Breast epithelium (tissue), 4 donors: ENCODE measurements at regions not wholly inside any gene's neighbourhood (a gene's known extent, or its start where the extent isn't known, plus 50 kb on each side); places are given as distances from the start of the nearest gene placed in this dataset.

ENCODE experiments used
- DNase-seq, 2 donors: peaks; one replicate each; pipeline ENCODE4 v3.0.0-alpha.2; 2019; ENCODE audit warnings: low spot score in 2 of 2
- H3K27ac ChIP-seq, 2 donors: fragments of 200-600 bp; sonication (generic) in 1 of 2; one replicate each; pipeline ENCODE4 v1.5.1; 2016 to 2019; ENCODE audit warnings: mild to moderate bottlenecking in 1 of 2
- H3K27me3 ChIP-seq, 2 donors: fragments of 200-600 bp; sonication (generic) in 1 of 2; one replicate each; pipeline versions ENCODE4 v1.5.1 to v1.6.0; 2017 to 2019; ENCODE audit warnings: control low read depth in 1 of 2, mild to moderate bottlenecking in 1 of 2
- H3K36me3 ChIP-seq: fragments of 200-600 bp; one replicate; pipeline ENCODE4 v1.5.1; 2019
- H3K4me1 ChIP-seq, 2 donors: fragments of 200-600 bp; sonication (generic); one replicate each; pipeline ENCODE4 v1.5.1; 2016 to 2019; ENCODE audit warnings: control low read depth in 1 of 2
- H3K4me3 ChIP-seq, 3 donors: fragments of 200-600 bp; sonication (generic); 1 replicate in 2 of 3; 2 replicates in 1 of 3; pipeline ENCODE4 v1.5.1; 2016 to 2019; ENCODE audit warnings: mild to moderate bottlenecking in 3 of 3, moderate library complexity in 2 of 3
- H3K9me3 ChIP-seq, 2 donors: fragments of 200-600 bp; sonication (generic) in 1 of 2; one replicate each; pipeline ENCODE4 v1.5.1; 2016 to 2019; ENCODE audit warnings: control low read depth in 1 of 2
- POLR2A ChIP-seq: fragments of 450-650 bp; IDR thresholded peaks from one replicate; pipeline ENCODE4 v1.6.1; 2016; ENCODE audit warnings: antibody characterized with exemption, mild to moderate bottlenecking, moderate library complexity
- POLR2AphosphoS5 ChIP-seq, 3 donors: sonication (generic); formaldehyde crosslinking; IDR thresholded peaks; one replicate each; pipeline ENCODE4 v1.6.1; 2017; ENCODE audit warnings: antibody characterized with exemption in 3 of 3
- intact Hi-C: fragments of 100-400 bp; cut with DNase I; formaldehyde crosslinking; loops from one replicate; pipeline ENCODE4 v1.15.1; 2023; ENCODE audit warnings: low total_unique reads
- TF ChIP-seq, protein P1 (sequence below), 3 donors: fragments of 450-650 bp; IDR thresholded peaks; one replicate each; pipeline ENCODE4 v1.5.1; 2016 to 2017; ENCODE audit warnings: antibody characterized with exemption in 3 of 3, mild to moderate bottlenecking in 3 of 3, moderate library complexity in 3 of 3

GRCh38 chr13:62096652-62097051 is 681.0 kb upstream of the PCDH20 start:
- no peak overlapping the region for H3K4me3 ChIP-seq
- no peak for DNase-seq
- intact Hi-C loops: no loop called here
- no peaks in the 10 kb centered on the region for H3K4me1 ChIP-seq
- H3K9me3 ChIP-seq: no peaks in the 10 kb centered on the region
- TF ChIP-seq POLR2AphosphoS5 (IDR thresholded peaks at IDR 0.05) (no peak), POLR2A (no peak)
- TF ChIP-seq, protein P1, sequence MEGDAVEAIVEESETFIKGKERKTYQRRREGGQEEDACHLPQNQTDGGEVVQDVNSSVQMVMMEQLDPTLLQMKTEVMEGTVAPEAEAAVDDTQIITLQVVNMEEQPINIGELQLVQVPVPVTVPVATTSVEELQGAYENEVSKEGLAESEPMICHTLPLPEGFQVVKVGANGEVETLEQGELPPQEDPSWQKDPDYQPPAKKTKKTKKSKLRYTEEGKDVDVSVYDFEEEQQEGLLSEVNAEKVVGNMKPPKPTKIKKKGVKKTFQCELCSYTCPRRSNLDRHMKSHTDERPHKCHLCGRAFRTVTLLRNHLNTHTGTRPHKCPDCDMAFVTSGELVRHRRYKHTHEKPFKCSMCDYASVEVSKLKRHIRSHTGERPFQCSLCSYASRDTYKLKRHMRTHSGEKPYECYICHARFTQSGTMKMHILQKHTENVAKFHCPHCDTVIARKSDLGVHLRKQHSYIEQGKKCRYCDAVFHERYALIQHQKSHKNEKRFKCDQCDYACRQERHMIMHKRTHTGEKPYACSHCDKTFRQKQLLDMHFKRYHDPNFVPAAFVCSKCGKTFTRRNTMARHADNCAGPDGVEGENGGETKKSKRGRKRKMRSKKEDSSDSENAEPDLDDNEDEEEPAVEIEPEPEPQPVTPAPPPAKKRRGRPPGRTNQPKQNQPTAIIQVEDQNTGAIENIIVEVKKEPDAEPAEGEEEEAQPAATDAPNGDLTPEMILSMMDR (IDR thresholded peaks at IDR 0.05): no peak
- H3K27me3 ChIP-seq: no peaks in the 10 kb centered on the region
- no peak overlapping the region for H3K27ac ChIP-seq
- H3K36me3 ChIP-seq: no peaks in the 10 kb centered on the region

GRCh38 chr13:62094932-62095331 is 679.3 kb upstream of the PCDH20 start:
- intact Hi-C loops: no loop called here
- H3K36me3 ChIP-seq: no peaks in the 10 kb centered on the region
- no peaks in the 10 kb centered on the region for H3K9me3 ChIP-seq
- H3K27me3 ChIP-seq: no peaks in the 10 kb centered on the region
- DNase-seq: no peak
- no peak overlapping the region for H3K27ac ChIP-seq
- H3K4me3 ChIP-seq: no peak overlapping the region
- TF ChIP-seq POLR2A: no peak
- TF ChIP-seq POLR2AphosphoS5 (IDR thresholded peaks at IDR 0.05): no peak
- TF ChIP-seq, protein P1 (IDR thresholded peaks at IDR 0.05): no peak
- no peaks in the 10 kb centered on the region for H3K4me1 ChIP-seq

GRCh38 chr13:62093984-62094780 is 678.5 kb upstream of the PCDH20 start:
- no peak overlapping the region for H3K4me3 ChIP-seq
- no peaks in the 10 kb centered on the region for H3K27me3 ChIP-seq
- H3K4me1 ChIP-seq: no peaks in the 10 kb centered on the region
- intact Hi-C loops: no loop called here
- TF ChIP-seq, protein P1 (IDR thresholded peaks at IDR 0.05): no peak
- no peak for TF ChIP-seq POLR2AphosphoS5 (IDR thresholded peaks at IDR 0.05)
- no peak for TF ChIP-seq POLR2A
- H3K36me3 ChIP-seq: no peaks in the 10 kb centered on the region
- DNase-seq: no peak
- H3K9me3 ChIP-seq: no peaks in the 10 kb centered on the region
- no peak overlapping the region for H3K27ac ChIP-seq

- TF ChIP-seq POLR2AphosphoS5 (IDR thresholded peaks at IDR 0.05) (no peak), POLR2A (no peak)
- TF ChIP-seq, protein P1 (IDR thresholded peaks at IDR 0.05): no peak
- H3K27me3 ChIP-seq: no peaks in the 10 kb centered on the region
- no peak overlapping the region for H3K27ac ChIP-seq
- DNase-seq: no peak
- no peaks in the 10 kb centered on the region for H3K4me1 ChIP-seq
- no peaks in the 10 kb centered on the region for H3K36me3 ChIP-seq
- intact Hi-C loops: no loop called here
- H3K9me3 ChIP-seq: no peaks in the 10 kb centered on the region
- no peak overlapping the region for H3K4me3 ChIP-seq
Measured at GRCh38 chr13:62092949-62093348, 677.3 kb upstream of the PCDH20 start.

DNA sequence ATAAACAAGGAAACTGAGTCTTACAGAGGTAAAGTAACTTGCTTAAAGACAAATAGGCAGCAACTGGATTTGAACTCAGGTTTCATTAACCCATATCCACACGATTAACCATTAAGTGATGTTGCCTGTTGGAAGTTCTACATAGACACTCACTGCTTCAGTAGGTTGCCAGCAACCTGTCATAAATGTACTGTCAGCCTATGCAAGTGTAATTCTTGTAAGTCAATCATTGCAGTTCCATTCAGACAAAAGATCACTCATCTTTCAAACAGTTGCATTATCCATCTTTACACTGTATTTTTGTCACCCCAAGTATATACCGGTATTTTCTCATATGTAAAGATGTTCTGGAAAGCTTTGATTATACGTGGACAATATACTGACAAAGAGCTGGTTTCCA is 676.9 kb upstream of the PCDH20 start:
- Histone ChIP-seq H3K27me3 (no peaks in the 10 kb centered on the region), H3K9me3 (no peaks in the 10 kb centered on the region), H3K4me1 (no peaks in the 10 kb centered on the region), H3K4me3 (no peak overlapping the region), H3K27ac (no peak overlapping the region), H3K36me3 (no peaks in the 10 kb centered on the region)
- intact Hi-C loops: no loop called here
- TF ChIP-seq, protein P1 (IDR thresholded peaks at IDR 0.05): no peak
- TF ChIP-seq POLR2AphosphoS5 (IDR thresholded peaks at IDR 0.05): no peak
- DNase-seq: no peak
